H1 (cell line): ENCODE measurements at regions not wholly inside any gene's neighbourhood (a gene's known extent, or its start where the extent isn't known, plus 50 kb on each side); places are given as distances from the start of the nearest gene placed in this dataset.
"Not testable (repeated sequence)": the region's sequence is repeated elsewhere in the genome, so short reads cannot be mapped to it uniquely, and the experiment has no call there.

Experiments
- ATF3 ChIP-seq: IDR thresholded peaks from 2 replicates; pipeline ENCODE4 v1.6.1; 2011; ENCODE audit warnings: low read depth, mild to moderate bottlenecking, low read length; ENCODE audit not compliant: insufficient read depth
- CREB1 ChIP-seq: IDR thresholded peaks from 2 replicates; pipeline ENCODE4 v1.6.1; 2012; ENCODE audit warnings: inconsistent platforms
- CTCF ChIP-seq, 3 experiments: IDR thresholded peaks; 1 replicate in 2 of 3; 2 replicates in 1 of 3; pipeline versions ENCODE4 v1.5.1 to v1.6.1; 2011; ENCODE audit warnings: low read length in 3 of 3, mild to moderate bottlenecking in 3 of 3, inconsistent platforms in 2 of 3, low read depth in 1 of 3, moderate library complexity in 1 of 3; ENCODE audit not compliant: insufficient read depth in 1 of 3; ENCODE audit errors: control extremely low read depth in 1 of 3
- EP300 ChIP-seq, 2 experiments: IDR thresholded peaks; 1 replicate in 1 of 2; 2 replicates in 1 of 2; pipeline ENCODE4 v1.6.1; 2011 to 2012; ENCODE audit warnings: low read depth in 2 of 2, low read length in 2 of 2, mild to moderate bottlenecking in 2 of 2, borderline replicate concordance in 1 of 2, inconsistent platforms in 1 of 2, moderate library complexity in 1 of 2
- GABPA ChIP-seq: IDR thresholded peaks from 2 replicates; pipeline ENCODE4 v1.6.1; 2011; ENCODE audit warnings: mild to moderate bottlenecking, low read length, moderate library complexity, borderline replicate concordance; ENCODE audit not compliant: insufficient read depth
- HDAC6 ChIP-seq: IDR thresholded peaks from one replicate; pipeline ENCODE4 v1.7.1; 2012; ENCODE audit warnings: low read depth, mild to moderate bottlenecking, inconsistent platforms, low read length, moderate library complexity
- JUN ChIP-seq: IDR thresholded peaks from 2 replicates; pipeline ENCODE4 v1.6.1; 2011; ENCODE audit warnings: low read depth, mild to moderate bottlenecking, improper control_type of control experiment, low read length
- POLR2AphosphoS5 ChIP-seq: IDR thresholded peaks from 2 replicates; pipeline ENCODE4 v1.6.1; 2011; ENCODE audit warnings: low read depth, low read length
- RXRA ChIP-seq: IDR thresholded peaks from 2 replicates; pipeline ENCODE4 v1.6.1; 2011; ENCODE audit warnings: low read depth, mild to moderate bottlenecking, low read length, moderate library complexity; ENCODE audit not compliant: insufficient read depth
- SP4 ChIP-seq: IDR thresholded peaks from 2 replicates; pipeline ENCODE4 v1.6.1; 2012; ENCODE audit warnings: low read length, inconsistent platforms
- SRF ChIP-seq: IDR thresholded peaks from 2 replicates; pipeline ENCODE4 v1.6.1; 2011; ENCODE audit warnings: mild to moderate bottlenecking, low read depth, low read length, moderate library complexity
- TAF1 ChIP-seq: IDR thresholded peaks from 2 replicates; pipeline ENCODE4 v1.6.1; 2011; ENCODE audit warnings: mild to moderate bottlenecking, low read depth, low read length

DNA sequence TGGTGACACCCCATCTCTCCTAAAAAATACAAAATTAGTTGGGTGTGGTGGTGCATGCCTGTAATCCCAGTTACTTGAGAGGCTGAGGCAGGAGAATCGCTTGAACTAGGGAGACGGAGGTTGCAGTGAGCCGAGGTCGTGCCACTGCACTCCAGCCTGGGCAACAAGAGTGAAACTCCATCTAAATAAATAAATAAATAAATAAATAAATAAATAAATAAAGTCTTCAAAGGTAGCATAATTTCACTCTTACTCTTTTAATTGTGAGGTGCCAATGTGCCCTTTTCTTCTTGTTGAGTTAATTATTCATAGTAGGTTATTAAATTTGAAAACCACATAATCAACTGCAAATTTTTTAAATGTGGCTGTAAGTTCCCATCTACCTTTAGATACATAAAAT lies 146.2 kb upstream of the SNX2 start:
- not testable (repeated sequence) for TF ChIP-seq SRF; POLR2AphosphoS5; TAF1; CTCF (IDR thresholded peaks at IDR 0.05; ENCODE audit: control extremely low read depth in 1 of 3, insufficient read depth in 1 of 3, low read depth in 1 of 3, low read length in 3 of 3); HDAC6; CREB1; EP300 (IDR thresholded peaks at IDR 0.05; ENCODE audit: borderline replicate concordance in 1 of 2, low read depth in 2 of 2, low read length in 2 of 2); SP4; RXRA; GABPA; ATF3; JUN
